ENCODE measurements at regions not wholly inside any gene's neighbourhood (a gene's known extent, or its start where the extent isn't known, plus 50 kb on each side); places are given as distances from the start of the nearest gene placed in this dataset.

DNA sequence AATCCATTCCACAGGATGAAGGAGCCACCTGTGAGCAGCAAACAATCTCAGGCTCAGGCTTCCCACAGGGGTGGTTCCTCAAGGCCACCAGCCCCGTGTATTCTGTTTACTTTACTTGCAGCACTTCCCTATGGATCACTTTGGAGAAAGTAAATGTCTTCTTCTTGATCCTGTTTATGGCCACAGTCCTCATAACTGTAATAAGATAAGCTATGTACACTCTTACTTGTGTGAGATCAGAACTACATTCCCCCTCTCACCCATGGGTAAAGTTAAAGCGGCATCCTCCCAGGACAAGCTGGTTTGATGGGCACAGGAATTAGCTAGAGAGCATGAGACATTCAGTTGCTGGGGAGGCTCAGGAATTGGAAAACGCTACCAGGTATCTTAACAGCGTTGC is 86.1 kb downstream of the TMEM215 start:
- TF ChIP-seq CTCF (conservative IDR thresholded peaks at IDR 0.05; ENCODE audit: low read length): no peak
- no peak for TF ChIP-seq EZH2phosphoT487 (IDR thresholded peaks at IDR 0.05; ENCODE audit: borderline replicate concordance, low read depth, low read length)
